ENCODE measurements at regions not wholly inside any gene's neighbourhood (a gene's known extent, or its start where the extent isn't known, plus 50 kb on each side); places are given as distances from the start of the nearest gene placed in this dataset.

GRCh38 chr1:80250573-80251168 is 1244.1 kb upstream of the ADGRL4 start:
- Mint-ChIP-seq H3K9me3 (peaks cover 4% of the 10 kb centered on the region), H3K4me1 (no peaks in the 10 kb centered on the region), H3K27ac (no peak overlapping the region), H3K36me3 (ENCODE audit: low read depth) (no peaks in the 10 kb centered on the region), H3K27me3 (no peaks in the 10 kb centered on the region), H3K4me3 (no peak overlapping the region)
- DNase-seq: no peak
- ChIA-PET POLR2A (no interaction called here), CTCF (no interaction called here)

GRCh38 chr1:80249699-80250098 is 1243.2 kb upstream of the ADGRL4 start:
- Mint-ChIP-seq H3K4me1 (no peaks in the 10 kb centered on the region), H3K36me3 (ENCODE audit: low read depth) (no peaks in the 10 kb centered on the region), H3K9me3 (peaks cover 4% of the 10 kb centered on the region), H3K27me3 (no peaks in the 10 kb centered on the region), H3K27ac (no peak overlapping the region), H3K4me3 (no peak overlapping the region)
- CTCF ChIA-PET: no interaction called here
- POLR2A ChIA-PET: no interaction called here
- no peak for DNase-seq

GRCh38 chr1:80248886-80249285 is 1242.4 kb upstream of the ADGRL4 start:
- Mint-ChIP-seq H3K27me3 (no peaks in the 10 kb centered on the region), H3K4me1 (no peaks in the 10 kb centered on the region), H3K9me3 (peaks cover 4% of the 10 kb centered on the region), H3K4me3 (no peak overlapping the region), H3K27ac (no peak overlapping the region), H3K36me3 (ENCODE audit: low read depth) (no peaks in the 10 kb centered on the region)
- ChIA-PET POLR2A (no interaction called here), CTCF (no interaction called here)
- DNase-seq: no peak

GRCh38 chr1:80245813-80246212 is 1239.3 kb upstream of the ADGRL4 start:
- DNase-seq: no peak
- H3K27ac Mint-ChIP-seq: no peak overlapping the region
- H3K4me3 Mint-ChIP-seq: no peak overlapping the region
- H3K4me1 Mint-ChIP-seq: no peaks in the 10 kb centered on the region
- H3K27me3 Mint-ChIP-seq: no peaks in the 10 kb centered on the region
- H3K36me3 Mint-ChIP-seq (ENCODE audit: low read depth): no peaks in the 10 kb centered on the region
- ChIA-PET CTCF (no interaction called here), POLR2A (no interaction called here)
- peaks cover 4% of the 10 kb centered on the region for H3K9me3 Mint-ChIP-seq

GRCh38 chr1:80244372-80244771 is 1237.8 kb upstream of the ADGRL4 start:
- POLR2A ChIA-PET: no interaction called here
- Mint-ChIP-seq H3K4me1 (no peaks in the 10 kb centered on the region), H3K4me3 (no peak overlapping the region), H3K9me3 (peaks cover 2% of the 10 kb centered on the region), H3K27me3 (no peaks in the 10 kb centered on the region), H3K27ac (no peak overlapping the region), H3K36me3 (ENCODE audit: low read depth) (no peaks in the 10 kb centered on the region)
- CTCF ChIA-PET: no interaction called here
- no peak for DNase-seq

GRCh38 chr1:80241566-80241965 is 1235.0 kb upstream of the ADGRL4 start:
- H3K27ac Mint-ChIP-seq: no peak overlapping the region
- H3K4me1 Mint-ChIP-seq: no peaks in the 10 kb centered on the region
- ChIA-PET CTCF (no interaction called here), POLR2A (no interaction called here)
- no peak for DNase-seq
- H3K27me3 Mint-ChIP-seq: no peaks in the 10 kb centered on the region
- no peak overlapping the region for H3K4me3 Mint-ChIP-seq
- H3K9me3 Mint-ChIP-seq: no peaks in the 10 kb centered on the region
- no peaks in the 10 kb centered on the region for H3K36me3 Mint-ChIP-seq (ENCODE audit: low read depth)

GRCh38 chr1:80225510-80225909 is 1219.0 kb upstream of the ADGRL4 start:
- DNase-seq: no peak
- Mint-ChIP-seq H3K9me3 (peaks cover 2% of the 10 kb centered on the region), H3K27ac (no peak overlapping the region), H3K4me1 (no peaks in the 10 kb centered on the region), H3K36me3 (ENCODE audit: low read depth) (no peaks in the 10 kb centered on the region), H3K4me3 (no peak overlapping the region), H3K27me3 (no peaks in the 10 kb centered on the region)
- ChIA-PET POLR2A (no interaction called here), CTCF (no interaction called here)

GRCh38 chr1:80221319-80221718 is 1214.8 kb upstream of the ADGRL4 start:
- ChIA-PET CTCF (no interaction called here), POLR2A (no interaction called here)
- no peak for DNase-seq
- H3K27me3 Mint-ChIP-seq: no peaks in the 10 kb centered on the region
- H3K4me3 Mint-ChIP-seq: no peak overlapping the region
- peaks cover 2% of the 10 kb centered on the region for H3K9me3 Mint-ChIP-seq
- no peak overlapping the region for H3K27ac Mint-ChIP-seq
- no peaks in the 10 kb centered on the region for H3K36me3 Mint-ChIP-seq (ENCODE audit: low read depth)
- no peaks in the 10 kb centered on the region for H3K4me1 Mint-ChIP-seq

GRCh38 chr1:80218112-80218511 is 1211.6 kb upstream of the ADGRL4 start:
- H3K4me3 Mint-ChIP-seq: no peak overlapping the region
- ChIA-PET CTCF (no interaction called here), POLR2A (no interaction called here)
- no peaks in the 10 kb centered on the region for H3K4me1 Mint-ChIP-seq
- H3K27me3 Mint-ChIP-seq: no peaks in the 10 kb centered on the region
- no peak overlapping the region for H3K27ac Mint-ChIP-seq
- H3K36me3 Mint-ChIP-seq (ENCODE audit: low read depth): no peaks in the 10 kb centered on the region
- no peak for DNase-seq
- H3K9me3 Mint-ChIP-seq: no peaks in the 10 kb centered on the region

GRCh38 chr1:80217377-80217986 is 1211.0 kb upstream of the ADGRL4 start:
- ChIA-PET CTCF (no interaction called here), POLR2A (no interaction called here)
- H3K9me3 Mint-ChIP-seq: no peaks in the 10 kb centered on the region
- no peak overlapping the region for H3K27ac Mint-ChIP-seq
- H3K4me1 Mint-ChIP-seq: no peaks in the 10 kb centered on the region
- no peak overlapping the region for H3K4me3 Mint-ChIP-seq
- H3K36me3 Mint-ChIP-seq (ENCODE audit: low read depth): no peaks in the 10 kb centered on the region
- DNase-seq: no peak
- H3K27me3 Mint-ChIP-seq: no peaks in the 10 kb centered on the region

GRCh38 chr1:80214888-80215540 is 1208.5 kb upstream of the ADGRL4 start:
- Mint-ChIP-seq H3K4me3 (no peak overlapping the region), H3K4me1 (no peaks in the 10 kb centered on the region), H3K36me3 (ENCODE audit: low read depth) (no peaks in the 10 kb centered on the region), H3K27me3 (no peaks in the 10 kb centered on the region), H3K27ac (no peak overlapping the region), H3K9me3 (peaks cover 2% of the 10 kb centered on the region)
- ChIA-PET POLR2A (no interaction called here), CTCF (no interaction called here)
- no peak for DNase-seq

- ChIA-PET CTCF (no interaction called here), POLR2A (no interaction called here)
- Mint-ChIP-seq H3K4me1 (no peaks in the 10 kb centered on the region), H3K9me3 (peaks cover 2% of the 10 kb centered on the region), H3K4me3 (no peak overlapping the region), H3K27ac (no peak overlapping the region), H3K27me3 (no peaks in the 10 kb centered on the region), H3K36me3 (ENCODE audit: low read depth) (no peaks in the 10 kb centered on the region)
- DNase-seq: no peak
These were observed 1206.4 kb upstream of the ADGRL4 start for GRCh38 chr1:80212948-80213347.

GRCh38 chr1:80211691-80212380 is 1205.3 kb upstream of the ADGRL4 start:
- Mint-ChIP-seq H3K27ac (no peak overlapping the region), H3K4me1 (no peaks in the 10 kb centered on the region), H3K4me3 (no peak overlapping the region), H3K27me3 (no peaks in the 10 kb centered on the region), H3K36me3 (ENCODE audit: low read depth) (no peaks in the 10 kb centered on the region), H3K9me3 (peaks cover 2% of the 10 kb centered on the region)
- no peak for DNase-seq
- POLR2A ChIA-PET: no interaction called here
- CTCF ChIA-PET: no interaction called here
